Heart left ventricle (tissue), 13 donors: ENCODE measurements at regions not wholly inside any gene's neighbourhood (a gene's known extent, or its start where the extent isn't known, plus 50 kb on each side); places are given as distances from the start of the nearest gene placed in this dataset.
"Not testable (repeated sequence)": the region's sequence is repeated elsewhere in the genome, so short reads cannot be mapped to it uniquely, and the experiment has no call there.

ENCODE experiments used
- POLR2A ChIP-seq, 2 donors: fragments of 450-650 bp; IDR thresholded peaks; one replicate each; pipeline ENCODE4 v1.6.1; 2017; ENCODE audit warnings: antibody characterized with exemption in 2 of 2, mild to moderate bottlenecking in 2 of 2, moderate library complexity in 2 of 2
- TF ChIP-seq, protein P1 (sequence below), 12 donors: fragments of 200-600 bp; sonication (generic) in 4 of 12; IDR thresholded peaks; one replicate each; pipeline versions ENCODE4 v1.5.0 to v1.8.0; 2018 to 2022; ENCODE audit warnings: antibody characterized with exemption in 12 of 12, mild to moderate bottlenecking in 5 of 12
- donor health status: ischemic (EF 13 %, LVEDD 7.1; RV severe dilation, severe dysfunction).
- donor health status: DM: no; HTN: yes; CAD: no.
- donor health status: DM: no; HTN: no; CAD: no.
- donor health status: ischemic (EF 25% LVEDD 6.9; RV normal size, moderate dysfunction).
- donor health status: ischemic (EF 25% LVEDD 5.7; RV mildly dilated, moderate dysfunction).
- donor health status: ischemic (EF 35%, LVEDD 5.7; RV mildly dilated, moderate dysfunction).
- donor health status: nonischemic (EF 11% LVEDD 7.7; RV severe dilation, severe dysfunction).
- donor health status: DM: yes; HTN: yes; CAD: no.
- donor health status: PGD.
- donor health status: ischemic (EF 29% LVEDD 5.4; RV normal size, mild dysfunction).
- donor health status: nonischemic (EF 23%, LVEDD 6.1; RV moderate dilation, normal function).

DNA sequence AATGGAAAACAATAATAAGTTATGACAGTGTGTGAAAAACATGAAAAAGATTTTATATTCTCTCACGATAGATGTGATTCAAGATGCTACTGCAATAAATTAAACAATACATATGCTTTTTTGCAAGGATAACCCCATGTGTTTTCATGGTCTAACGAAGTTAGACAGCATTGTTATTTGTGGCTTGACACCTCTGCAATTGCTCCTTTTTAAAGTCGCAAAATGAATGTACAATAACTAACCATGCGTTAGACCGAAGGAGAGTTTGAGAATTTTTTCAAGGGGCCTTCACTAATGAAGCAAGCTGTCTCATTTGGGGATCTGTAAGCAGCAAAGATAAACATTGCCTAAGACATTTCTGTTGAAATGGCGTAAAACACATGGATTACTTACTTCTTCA lies 167.1 kb downstream of the SPATA31A7 start:
- TF ChIP-seq, protein P1, sequence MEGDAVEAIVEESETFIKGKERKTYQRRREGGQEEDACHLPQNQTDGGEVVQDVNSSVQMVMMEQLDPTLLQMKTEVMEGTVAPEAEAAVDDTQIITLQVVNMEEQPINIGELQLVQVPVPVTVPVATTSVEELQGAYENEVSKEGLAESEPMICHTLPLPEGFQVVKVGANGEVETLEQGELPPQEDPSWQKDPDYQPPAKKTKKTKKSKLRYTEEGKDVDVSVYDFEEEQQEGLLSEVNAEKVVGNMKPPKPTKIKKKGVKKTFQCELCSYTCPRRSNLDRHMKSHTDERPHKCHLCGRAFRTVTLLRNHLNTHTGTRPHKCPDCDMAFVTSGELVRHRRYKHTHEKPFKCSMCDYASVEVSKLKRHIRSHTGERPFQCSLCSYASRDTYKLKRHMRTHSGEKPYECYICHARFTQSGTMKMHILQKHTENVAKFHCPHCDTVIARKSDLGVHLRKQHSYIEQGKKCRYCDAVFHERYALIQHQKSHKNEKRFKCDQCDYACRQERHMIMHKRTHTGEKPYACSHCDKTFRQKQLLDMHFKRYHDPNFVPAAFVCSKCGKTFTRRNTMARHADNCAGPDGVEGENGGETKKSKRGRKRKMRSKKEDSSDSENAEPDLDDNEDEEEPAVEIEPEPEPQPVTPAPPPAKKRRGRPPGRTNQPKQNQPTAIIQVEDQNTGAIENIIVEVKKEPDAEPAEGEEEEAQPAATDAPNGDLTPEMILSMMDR (IDR thresholded peaks at IDR 0.05) = not testable (repeated sequence)
- TF ChIP-seq POLR2A (IDR thresholded peaks at IDR 0.05) = not testable (repeated sequence)
